IMR-90 (cell line): ENCODE measurements at regions not wholly inside any gene's neighbourhood (a gene's known extent, or its start where the extent isn't known, plus 50 kb on each side); places are given as distances from the start of the nearest gene placed in this dataset.

Source experiments
- ATAC-seq: fragments of 200-7000 bp; cut with Tn5 transposase; 2 replicates; pipeline ENCODE4 v1.9.1; 2020; ENCODE audit warnings: low read depth, mild to moderate bottlenecking, moderate library complexity
- BruUV-seq: library from RNA; stranded (reverse); fragments of 400-500 nt; replicated peaks from 2 replicates; lab custom pipeline; 2021; lab: Mats Ljungman, UMichigan
- CTCF ChIA-PET: fragments of 300-600 bp; formaldehyde crosslinking; extraction: SDS; loops from one replicate; lab custom pipeline; 2021; ENCODE audit warnings: antibody characterized with exemption; lab: Yijun Ruan, JAX
- POLR2A ChIA-PET: fragments of 300-600 bp; sonication (Branson Sonifier 250); formaldehyde crosslinking; loops from one replicate; lab custom pipeline; 2022; ENCODE audit warnings: antibody characterized with exemption; ENCODE audit not compliant: unreplicated experiment; lab: Charles Lee
- DNase-seq: peaks from one replicate; pipeline ENCODE4 v3.0.0; 2013
- H2AFZ ChIP-seq: replicated peaks from 2 replicates; pipeline ENCODE3; 2013; ENCODE audit warnings: low read length, mild to moderate bottlenecking; ENCODE audit not compliant: poor library complexity
- H2AK5ac ChIP-seq: 2 replicates; pipeline ENCODE4 v1.6.1; 2013; ENCODE audit warnings: low read depth, low read length, inconsistent platforms
- H2AK9ac ChIP-seq: replicated peaks from 2 replicates; pipeline ENCODE3; 2013; ENCODE audit warnings: mild to moderate bottlenecking, low read depth, low read length, moderate library complexity; ENCODE audit not compliant: poor library complexity
- H2BK120ac ChIP-seq: 2 replicates; pipeline ENCODE4 v1.6.1; 2013; ENCODE audit warnings: low read depth, low read length, inconsistent platforms
- H2BK15ac ChIP-seq: 3 replicates; pipeline ENCODE4 v1.6.1; 2013; ENCODE audit warnings: low read depth, low read length, inconsistent platforms
- H2BK20ac ChIP-seq: 2 replicates; pipeline ENCODE4 v1.6.1; 2013; ENCODE audit warnings: low read depth, mild to moderate bottlenecking, inconsistent platforms, low read length, moderate library complexity
- H2BK5ac ChIP-seq: 2 replicates; pipeline ENCODE4 v1.6.1; 2013; ENCODE audit warnings: mild to moderate bottlenecking, low read depth, low read length, inconsistent platforms; ENCODE audit not compliant: poor library complexity, severe bottlenecking
- H3K14ac ChIP-seq: replicated peaks from 2 replicates; pipeline ENCODE4 v1.6.1; 2013; ENCODE audit warnings: low read depth, low read length, inconsistent platforms
- H3K18ac ChIP-seq: 2 replicates; pipeline ENCODE4 v1.6.1; 2013; ENCODE audit warnings: low read depth, low read length, control low read depth
- H3K23ac ChIP-seq: 2 replicates; pipeline ENCODE4 v1.6.1; 2013; ENCODE audit warnings: low read depth, low read length, inconsistent platforms
- H3K27ac ChIP-seq: 2 replicates; pipeline ENCODE4 v1.5.1; 2013; ENCODE audit warnings: mild to moderate bottlenecking, control low read depth, low read length; ENCODE audit not compliant: insufficient read depth
- H3K27me3 ChIP-seq: 2 replicates; pipeline ENCODE4 v1.6.1; 2013; ENCODE audit warnings: low read length; ENCODE audit not compliant: control insufficient read depth, insufficient read depth
- H3K36me3 ChIP-seq: 2 replicates; pipeline ENCODE4 v1.6.1; 2013; ENCODE audit warnings: low read length, mixed read lengths; ENCODE audit not compliant: control insufficient read depth, insufficient read depth
- H3K4ac ChIP-seq: 2 replicates; pipeline ENCODE4 v1.6.1; 2013; ENCODE audit warnings: low read depth, low read length, inconsistent platforms
- H3K4me1 ChIP-seq: 2 replicates; pipeline ENCODE4 v1.6.1; 2013; ENCODE audit warnings: low read length, mixed read lengths; ENCODE audit not compliant: control insufficient read depth, insufficient read depth
- H3K4me2 ChIP-seq: 2 replicates; pipeline ENCODE4 v1.6.1; 2013; ENCODE audit warnings: low read depth, mild to moderate bottlenecking, control low read depth, low read length, moderate library complexity
- H3K4me3 ChIP-seq: 2 replicates; pipeline ENCODE4 v1.5.1; 2013; ENCODE audit warnings: low read depth, mild to moderate bottlenecking, control low read depth, low read length, moderate library complexity; ENCODE audit not compliant: insufficient read depth
- H3K56ac ChIP-seq: 2 replicates; pipeline ENCODE4 v1.6.1; 2013; ENCODE audit warnings: low read length, inconsistent platforms; ENCODE audit not compliant: insufficient read depth; ENCODE audit errors: extremely low read depth
- H3K79me1 ChIP-seq, 2 experiments: 2 replicates each; pipeline ENCODE4 v1.6.1; 2013; ENCODE audit warnings: low read length in 2 of 2, inconsistent platforms in 1 of 2, low read depth in 1 of 2
- H3K9ac ChIP-seq: 2 replicates; pipeline ENCODE4 v1.6.1; 2013; ENCODE audit warnings: low read depth, low read length, control low read depth
- H3K9me1 ChIP-seq: 2 replicates; pipeline ENCODE4 v1.6.1; 2013; ENCODE audit warnings: low read length, inconsistent platforms; ENCODE audit not compliant: insufficient read depth
- H3K9me3 ChIP-seq: 2 replicates; pipeline ENCODE4 v1.6.1; 2013; ENCODE audit warnings: low read length; ENCODE audit not compliant: control insufficient read depth, insufficient read depth
- H4K20me1 ChIP-seq: 2 replicates; pipeline ENCODE4 v1.6.1; 2013; ENCODE audit warnings: low read length, inconsistent platforms; ENCODE audit not compliant: insufficient read depth
- H4K5ac ChIP-seq: 2 replicates; pipeline ENCODE4 v1.6.1; 2013; ENCODE audit warnings: mild to moderate bottlenecking, low read depth, low read length, control low read depth
- H4K8ac ChIP-seq, 2 experiments: 2 replicates each; pipeline ENCODE4 v1.6.1; 2013; ENCODE audit warnings: low read depth in 2 of 2, low read length in 2 of 2, control low read depth in 1 of 2, inconsistent platforms in 1 of 2
- H4K91ac ChIP-seq: 2 replicates; pipeline ENCODE4 v1.6.1; 2013; ENCODE audit warnings: low read depth, low read length, inconsistent platforms; ENCODE audit not compliant: insufficient read depth
- BHLHE40 ChIP-seq: fragments of 150-350 bp; IDR thresholded peaks from 2 replicates; pipeline ENCODE4 v1.6.1; 2016; ENCODE audit warnings: mild to moderate bottlenecking, low read depth, low read length
- CEBPB ChIP-seq: IDR thresholded peaks from 2 replicates; pipeline ENCODE4 v1.6.1; 2012; ENCODE audit warnings: low read depth, low read length, improper control_type of control experiment
- CHD1 ChIP-seq: IDR thresholded peaks from 2 replicates; pipeline ENCODE4 v1.6.1; 2012; ENCODE audit warnings: low read depth, low read length, improper control_type of control experiment
- FOS ChIP-seq: fragments of 150-350 bp; IDR thresholded peaks from 2 replicates; pipeline ENCODE4 v1.6.1; 2016; ENCODE audit warnings: low read depth, low read length
- MAFK ChIP-seq: IDR thresholded peaks from 2 replicates; pipeline ENCODE4 v1.6.1; 2012; ENCODE audit warnings: low read depth, low read length, improper control_type of control experiment
- MAZ ChIP-seq: IDR thresholded peaks from 2 replicates; pipeline ENCODE4 v1.6.1; 2012; ENCODE audit warnings: low read depth, mild to moderate bottlenecking, low read length, improper control_type of control experiment, moderate library complexity, borderline replicate concordance
- MXI1 ChIP-seq: IDR thresholded peaks from 2 replicates; pipeline ENCODE4 v1.6.1; 2012; ENCODE audit warnings: low read depth, mild to moderate bottlenecking, low read length, moderate library complexity, borderline replicate concordance
- NFE2L2 ChIP-seq: fragments of 150-350 bp; IDR thresholded peaks from 2 replicates; pipeline ENCODE4 v1.6.1; 2016; ENCODE audit warnings: low read depth, mild to moderate bottlenecking, low read length
- RAD21 ChIP-seq: IDR thresholded peaks from 2 replicates; pipeline ENCODE4 v1.6.1; 2012; ENCODE audit warnings: low read length, improper control_type of control experiment
- RCOR1 ChIP-seq: IDR thresholded peaks from 2 replicates; pipeline ENCODE4 v1.6.1; 2012; ENCODE audit warnings: mild to moderate bottlenecking, low read length, improper control_type of control experiment; ENCODE audit not compliant: insufficient replicate concordance
- RFX5 ChIP-seq: IDR thresholded peaks from 2 replicates; pipeline ENCODE4 v1.8.0; 2012; ENCODE audit warnings: low read depth, mild to moderate bottlenecking, low read length, moderate library complexity
- SMC3 ChIP-seq: fragments of 150-350 bp; IDR thresholded peaks from 2 replicates; pipeline ENCODE4 v1.6.1; 2016; ENCODE audit warnings: low read depth, mild to moderate bottlenecking, antibody characterized with exemption, low read length, moderate library complexity
- WGBS, 2 experiments: methylation state at CpG; one replicate each; pipeline versions ENCODE4 v1.1.5 to v1.1.7; 2013; ENCODE audit warnings: missing lambda C conversion rate in 2 of 2; ENCODE audit not compliant: insufficient read length in 1 of 2; ENCODE audit errors: extremely low coverage in 2 of 2; 5-methylcytosine and 5-hydroxymethylcytosine counted together
- dilution Hi-C: fragments of 300-500 bp; cut with HindIII; formaldehyde crosslinking; loops from one replicate; pipeline ENCODE4 v1.14.3; 2018; ENCODE audit warnings: low sequenced_read_pairs; ENCODE audit not compliant: unreplicated experiment
- in situ Hi-C: fragments of 300-500 bp; cut with MboI; formaldehyde crosslinking; loops from 3 replicates; pipeline ENCODE4 v1.14.3; 2019; ENCODE audit warnings: low sequenced_read_pairs, inconsistent platforms, mixed read lengths
- intact Hi-C: fragments of 100-400 bp; cut with micrococcal nuclease; formaldehyde crosslinking; loops from 2 replicates; pipeline ENCODE4 v1.10.0; 2022

- H3K36me3 ChIP-seq = no peaks in the 10 kb centered on the region
- H3K9me3 ChIP-seq = no peaks in the 10 kb centered on the region
- H3K18ac ChIP-seq = no peak overlapping the region
- H4K91ac ChIP-seq = no peak overlapping the region
- ATAC-seq = no peak
- WGBS, 2 experiments = no CpG with 5 or more reads among the region's 2 CpGs
- no peak for TF ChIP-seq RCOR1
- no peak for TF ChIP-seq NFE2L2
- no peak for TF ChIP-seq MXI1
- no peak for TF ChIP-seq MAFK
- TF ChIP-seq FOS = no peak
- no peak for TF ChIP-seq MAZ
- TF ChIP-seq SMC3 = no peak
- no peak for TF ChIP-seq BHLHE40
- no peak for TF ChIP-seq CHD1
- no peak for TF ChIP-seq RAD21
- no peak for TF ChIP-seq CEBPB
- TF ChIP-seq RFX5 = no peak
- no peak overlapping the region for H3K56ac ChIP-seq
- in situ Hi-C loops (no loop called here), intact Hi-C loops (no loop called here), dilution Hi-C loops (no loop called here)
- no peak overlapping the region for H2AFZ ChIP-seq
- H3K9me1 ChIP-seq = no peaks in the 10 kb centered on the region
- no peak overlapping the region for H3K4me2 ChIP-seq
- H3K79me1 ChIP-seq = no peaks in the 10 kb centered on the region
- no peak overlapping the region for H3K9ac ChIP-seq
- no peak overlapping the region for H2AK9ac ChIP-seq
- POLR2A ChIA-PET = no interaction called here
- DNase-seq = no peak
- H2BK20ac ChIP-seq = no peak overlapping the region
- no peak overlapping the region for H3K4ac ChIP-seq
- H4K5ac ChIP-seq = no peak overlapping the region
- H3K14ac ChIP-seq = no peak overlapping the region
- no peak overlapping the region for H3K23ac ChIP-seq
- H3K4me3 ChIP-seq = no peak overlapping the region
- no peak overlapping the region for H3K27ac ChIP-seq
- no peak overlapping the region for H2AK5ac ChIP-seq
- no peak overlapping the region for H2BK15ac ChIP-seq
- H2BK5ac ChIP-seq = no peak overlapping the region
- H3K4me1 ChIP-seq = no peaks in the 10 kb centered on the region
- H3K27me3 ChIP-seq = no peaks in the 10 kb centered on the region; the same call in 1 of the 2 replicates
- CTCF ChIA-PET = no interaction called here
- no peaks in the 10 kb centered on the region for H4K20me1 ChIP-seq
- no peak overlapping the region for H2BK120ac ChIP-seq
- H4K8ac ChIP-seq = no peak overlapping the region
- no TSS peak for BruUV-seq
Observed at GRCh38 chr2:175436076-175436475, 254.6 kb upstream of the ATP5MC3 start.
